HepG2 (cell line): ENCODE measurements at regions not wholly inside any gene's neighbourhood (a gene's known extent, or its start where the extent isn't known, plus 50 kb on each side); places are given as distances from the start of the nearest gene placed in this dataset.

Experiments used
- ATF3 ChIP-seq: sonication (generic); formaldehyde crosslinking; IDR thresholded peaks from 2 replicates; pipeline ENCODE4 v1.4.0; 2020; ENCODE audit warnings: missing genetic modification reagents
- ATF7 ChIP-seq, 2 experiments: fragments of 450-650 bp in 1 of 2; sonication (generic) in 1 of 2; formaldehyde crosslinking in 1 of 2; IDR thresholded peaks; 2 replicates each; pipeline versions ENCODE4 v1.4.0 to v1.6.1; 2016 to 2020; ENCODE audit warnings: antibody characterized with exemption in 1 of 2, mild to moderate bottlenecking in 1 of 2, missing genetic modification reagents in 1 of 2
- ATM ChIP-seq: fragments of 450-650 bp; IDR thresholded peaks from 2 replicates; pipeline ENCODE4 v1.7.1; 2017; ENCODE audit warnings: mild to moderate bottlenecking, borderline replicate concordance
- BCL6 ChIP-seq: IDR thresholded peaks from 2 replicates; pipeline ENCODE4 v1.6.1; 2016; ENCODE audit warnings: missing genetic modification reagents, missing compliant biosample characterization
- CTCF ChIP-seq: sonication (generic); formaldehyde crosslinking; IDR thresholded peaks from 2 replicates; pipeline ENCODE4 v1.5.0; 2020; ENCODE audit warnings: mild to moderate bottlenecking, missing genetic modification reagents, moderate library complexity
- EED ChIP-seq: sonication (generic); formaldehyde crosslinking; IDR thresholded peaks from 2 replicates; pipeline ENCODE4 v1.5.0; 2020; ENCODE audit warnings: mild to moderate bottlenecking, missing genetic modification reagents
- EZH2 ChIP-seq: conservative IDR thresholded peaks from 2 replicates; pipeline ENCODE4 v1.6.1; 2012; ENCODE audit warnings: mild to moderate bottlenecking, low read depth, low read length, moderate library complexity
- NFATC3 ChIP-seq: sonication (generic); formaldehyde crosslinking; IDR thresholded peaks from 2 replicates; pipeline ENCODE4 v1.5.1; 2020; ENCODE audit warnings: mild to moderate bottlenecking, missing genetic modification reagents
- POLR2A ChIP-seq, 2 experiments: IDR thresholded peaks; 2 replicates each; pipeline ENCODE4 v1.6.1; 2011; ENCODE audit warnings: low read depth in 2 of 2, low read length in 2 of 2, mild to moderate bottlenecking in 1 of 2, moderate library complexity in 1 of 2; ENCODE audit not compliant: insufficient read depth in 1 of 2
- PRDM4 ChIP-seq: sonication (generic); formaldehyde crosslinking; IDR thresholded peaks from 2 replicates; pipeline ENCODE4 v1.9.0; 2021; ENCODE audit warnings: missing genetic modification reagents, borderline replicate concordance
- SMYD3 ChIP-seq: sonication (generic); formaldehyde crosslinking; IDR thresholded peaks from 2 replicates; pipeline ENCODE4 v1.8.1; 2023; ENCODE audit warnings: mild to moderate bottlenecking, missing genetic modification reagents
- SP1 ChIP-seq, 2 experiments: fragments of 450-650 bp in 1 of 2; sonication (generic) in 1 of 2; formaldehyde crosslinking in 1 of 2; IDR thresholded peaks; 2 replicates each; pipeline versions ENCODE4 v1.4.0 to v1.6.1; 2016 to 2020; ENCODE audit warnings: missing genetic modification reagents in 1 of 2
- SRY ChIP-seq: sonication (generic); formaldehyde crosslinking; IDR thresholded peaks from 2 replicates; pipeline ENCODE4 v1.8.0; 2022; ENCODE audit warnings: mild to moderate bottlenecking, missing genetic modification reagents
- ZNF510 ChIP-seq: sonication (generic); formaldehyde crosslinking; IDR thresholded peaks from 2 replicates; pipeline ENCODE4 v1.4.0; 2020; ENCODE audit warnings: low read depth, mild to moderate bottlenecking, missing genetic modification reagents

- TF ChIP-seq ZNF510 (CRISPR knock-in tag) (no peak), BCL6 (CRISPR knock-in tag) (no peak), EZH2 (no peak), EED (CRISPR knock-in tag) (no peak), SP1 (IDR thresholded peaks at IDR 0.05) (no peak), SP1 (CRISPR knock-in tag; IDR thresholded peaks at IDR 0.05) (no peak), POLR2A (IDR thresholded peaks at IDR 0.05; ENCODE audit: insufficient read depth in 1 of 2, low read depth in 2 of 2, low read length in 2 of 2) (no peak), ATF3 (CRISPR knock-in tag) (no peak), PRDM4 (CRISPR knock-in tag) (no peak), ATF7 (IDR thresholded peaks at IDR 0.05) (no peak), ATF7 (CRISPR knock-in tag; IDR thresholded peaks at IDR 0.05) (no peak), SRY (CRISPR knock-in tag) (no peak), SMYD3 (CRISPR knock-in tag) (no peak), CTCF (CRISPR knock-in tag) (no peak), ATM (no peak), NFATC3 (CRISPR knock-in tag) (no peak)
Observed at GRCh38 chr1:11373895-11374747, 101.1 kb downstream of the UBIAD1 start.
